B cell (primary cell): ENCODE measurements at regions not wholly inside any gene's neighbourhood (a gene's known extent, or its start where the extent isn't known, plus 50 kb on each side); places are given as distances from the start of the nearest gene placed in this dataset.

Source experiments
- ATAC-seq: fragments of 200-7000 bp; cut with Tn5 transposase; one replicate; pipeline ENCODE4 v1.10.0; 2021; ENCODE audit warnings: low read depth, mild to moderate bottlenecking, moderate number of reproducible peaks, moderate library complexity
- CTCF ChIA-PET: fragments of 350-600 bp; sonication (Branson Sonifier 250); formaldehyde crosslinking; loops from one replicate; lab custom pipeline; 2021; ENCODE audit warnings: antibody characterized with exemption, inconsistent platforms; lab: Charles Lee
- POLR2A ChIA-PET: fragments of 350-600 bp; sonication (Branson Sonifier 250); formaldehyde crosslinking; loops from one replicate; lab custom pipeline; 2021; ENCODE audit warnings: antibody characterized with exemption; lab: Charles Lee
- DNase-seq: peaks from one replicate; pipeline ENCODE4 v3.0.0; 2013
- H2AFZ ChIP-seq: 2 replicates; pipeline ENCODE4 v1.6.1; 2012; ENCODE audit warnings: mild to moderate bottlenecking, low read depth, low read length; ENCODE audit not compliant: insufficient read depth, poor library complexity, severe bottlenecking
- H3K27ac ChIP-seq, 2 donors: 1 replicate in 1 of 2; 2 replicates in 1 of 2; pipeline ENCODE4 v1.5.1; 2012 to 2013; ENCODE audit warnings: low read length in 2 of 2, mild to moderate bottlenecking in 2 of 2, moderate library complexity in 1 of 2
- H3K27me3 ChIP-seq, 4 experiments: fragments of 200-600 bp in 1 of 4; sonication (generic) in 1 of 4; replicated peaks in 1 of 4; 1 replicate in 2 of 4; 2 replicates in 2 of 4; pipeline versions ENCODE4 v1.6.1 to v1.7.0; 2013 to 2016; ENCODE audit warnings: low read length in 3 of 4, mild to moderate bottlenecking in 2 of 4, mixed read lengths in 1 of 4, moderate library complexity in 1 of 4; ENCODE audit not compliant: insufficient read depth in 4 of 4, control insufficient read depth in 3 of 4; ENCODE audit errors: control extremely low read depth in 1 of 4
- H3K36me3 ChIP-seq, 2 experiments: replicated peaks in 1 of 2; 1 replicate in 1 of 2; 2 replicates in 1 of 2; pipeline versions ENCODE4 v1.6.1 to v1.7.1; 2013; ENCODE audit warnings: low read length in 1 of 2; ENCODE audit not compliant: insufficient read depth in 2 of 2, control insufficient read depth in 1 of 2; ENCODE audit errors: control extremely low read depth in 1 of 2, extremely low read depth in 1 of 2
- H3K4me1 ChIP-seq, 2 donors: fragments of 200-600 bp in 1 of 2; sonication (generic) in 1 of 2; 1 replicate in 1 of 2; 2 replicates in 1 of 2; pipeline versions ENCODE4 v1.5.1 to v1.6.1; 2013 to 2017; ENCODE audit warnings: low read length in 2 of 2; ENCODE audit not compliant: control insufficient read depth in 2 of 2, insufficient read depth in 2 of 2
- H3K4me2 ChIP-seq: replicated peaks from 2 replicates; pipeline ENCODE3; 2012; ENCODE audit warnings: mild to moderate bottlenecking, low read depth, low read length; ENCODE audit not compliant: poor library complexity, severe bottlenecking
- H3K4me3 ChIP-seq, 5 experiments: fragments of 200-600 bp in 1 of 5; sonication (generic) in 1 of 5; 1 replicate in 3 of 5; 2 replicates in 2 of 5; pipeline versions ENCODE4 v1.5.1 to v1.7.0; 2011 to 2016; ENCODE audit warnings: low read length in 4 of 5, mild to moderate bottlenecking in 4 of 5, low read depth in 2 of 5, control low read depth in 1 of 5, moderate library complexity in 1 of 5; ENCODE audit not compliant: insufficient read depth in 1 of 5; ENCODE audit errors: control extremely low read depth in 1 of 5, extremely low read depth in 1 of 5
- H3K79me2 ChIP-seq: fragments of 200-600 bp; sonication (generic); one replicate; pipeline ENCODE4 v1.6.0; 2016; ENCODE audit warnings: low read length; ENCODE audit not compliant: control insufficient read depth, insufficient read depth
- H3K9ac ChIP-seq: fragments of 200-600 bp; sonication (generic); 2 replicates; pipeline ENCODE4 v1.6.1; 2017; ENCODE audit warnings: mild to moderate bottlenecking, low read length, moderate library complexity
- H3K9me3 ChIP-seq, 3 donors: one replicate each; pipeline versions ENCODE4 v1.6.1 to v1.7.1; 2013; ENCODE audit warnings: low read length in 2 of 3; ENCODE audit not compliant: control insufficient read depth in 2 of 3, insufficient read depth in 1 of 3; ENCODE audit errors: control extremely low read depth in 1 of 3
- H4K20me1 ChIP-seq: 2 replicates; pipeline ENCODE4 v1.6.0; 2012; ENCODE audit warnings: mild to moderate bottlenecking, low read length; ENCODE audit not compliant: insufficient read depth, control insufficient read depth, poor library complexity, severe bottlenecking
- H3K27ac Mint-ChIP-seq: one replicate; pipeline ENCODE4 v1.8.0; 2021; ENCODE audit warnings: mixed read lengths
- H3K27me3 Mint-ChIP-seq: one replicate; pipeline ENCODE4 v1.8.0; 2021; ENCODE audit warnings: mixed read lengths
- H3K4me1 Mint-ChIP-seq: one replicate; pipeline ENCODE4 v1.8.0; 2021; ENCODE audit warnings: mixed read lengths
- H3K4me3 Mint-ChIP-seq: one replicate; pipeline ENCODE4 v1.8.0; 2021; ENCODE audit warnings: mixed read lengths
- H3K9me3 Mint-ChIP-seq: one replicate; pipeline ENCODE4 v1.8.0; 2022; ENCODE audit warnings: mixed read lengths; ENCODE audit not compliant: insufficient read depth
- CTCF ChIP-seq: fragments of 200-600 bp; IDR thresholded peaks from one replicate; pipeline ENCODE4 v1.8.0; 2022; ENCODE audit warnings: antibody characterized with exemption, mild to moderate bottlenecking
- EZH2 ChIP-seq: IDR thresholded peaks from 2 replicates; pipeline ENCODE4 v1.6.1; 2012; ENCODE audit warnings: borderline replicate concordance, low read depth, mild to moderate bottlenecking, moderate library complexity, low read length; ENCODE audit not compliant: insufficient read depth, poor library complexity, severe bottlenecking
- WGBS: methylation state at CpG from one replicate; pipeline ENCODE4 v1.1.5; 2013; ENCODE audit warnings: missing lambda C conversion rate; ENCODE audit not compliant: insufficient coverage; 5-methylcytosine and 5-hydroxymethylcytosine counted together
- intact Hi-C: fragments of 100-400 bp; cut with micrococcal nuclease; formaldehyde crosslinking; loops from one replicate; pipeline ENCODE4 v1.10.0; 2022

- no peak overlapping the region for H3K27ac Mint-ChIP-seq
- CTCF ChIA-PET: no interaction called here
- TF ChIP-seq CTCF (no peak), EZH2 (no peak)
- H4K20me1 ChIP-seq: no peaks in the 10 kb centered on the region
- intact Hi-C loops: no loop called here
- peaks cover 0 to 2% (median 0%) of the 10 kb centered on the region in 3 donors for H3K9me3 ChIP-seq
- H3K4me3 ChIP-seq: no peak overlapping the region
- no peaks in the 10 kb centered on the region for H3K27me3 Mint-ChIP-seq
- H3K4me3 Mint-ChIP-seq: no peak overlapping the region
- POLR2A ChIA-PET: no interaction called here
- no peaks in the 10 kb centered on the region for H3K36me3 ChIP-seq
- H2AFZ ChIP-seq: no peak overlapping the region
- DNase-seq: no peak
- no peak overlapping the region for H3K4me2 ChIP-seq
- no peak overlapping the region for H3K9ac ChIP-seq
- no CpG with 5 or more reads among the region's 3 CpGs for WGBS
- no peak overlapping the region for H3K27ac ChIP-seq
- no peaks in the 10 kb centered on the region for H3K4me1 ChIP-seq
- H3K79me2 ChIP-seq: no peaks in the 10 kb centered on the region
- ATAC-seq: no peak
- peaks cover 2% of the 10 kb centered on the region for H3K9me3 Mint-ChIP-seq
- H3K4me1 Mint-ChIP-seq: peaks cover 2% of the 10 kb centered on the region
- H3K27me3 ChIP-seq: no peaks in the 10 kb centered on the region
These were observed 386.5 kb upstream of the TCF4 start for GRCh38 chr18:55974521-55974920.

- Histone ChIP-seq H3K79me2 (no peaks in the 10 kb centered on the region), H3K27me3 (no peaks in the 10 kb centered on the region), H3K4me1 (no peaks in the 10 kb centered on the region), H3K4me3 (no peak overlapping the region), H3K27ac (no peak overlapping the region), H3K36me3 (no peaks in the 10 kb centered on the region), H4K20me1 (no peaks in the 10 kb centered on the region), H3K4me2 (no peak overlapping the region), H3K9me3 (no peaks in the 10 kb centered on the region), H2AFZ (no peak overlapping the region), H3K9ac (no peak overlapping the region)
- no peak for ATAC-seq
- no peak for DNase-seq
- 92% methylated on average over 2 of the region's 3 CpGs for WGBS
- Mint-ChIP-seq H3K27me3 (no peaks in the 10 kb centered on the region), H3K4me1 (peaks cover 2% of the 10 kb centered on the region), H3K27ac (no peak overlapping the region), H3K9me3 (no peaks in the 10 kb centered on the region), H3K4me3 (no peak overlapping the region)
- intact Hi-C loops: no loop called here
- CTCF ChIA-PET: no interaction called here
- POLR2A ChIA-PET: no interaction called here
- TF ChIP-seq CTCF (no peak), EZH2 (no peak)
These were observed 380.6 kb upstream of the TCF4 start for GRCh38 chr18:55968550-55968949.
